GM12878 (cell line): ENCODE measurements at regions not wholly inside any gene's neighbourhood (a gene's known extent, or its start where the extent isn't known, plus 50 kb on each side); places are given as distances from the start of the nearest gene placed in this dataset.

Experiments used
- ATAC-seq: fragments of 200-7000 bp; cut with Tn5 transposase; 3 replicates; pipeline ENCODE4 v1.9.1; 2020; ENCODE audit warnings: mild to moderate bottlenecking, moderate library complexity
- BruUV-seq: library from RNA; stranded (reverse); fragments of 400-500 nt; replicated peaks from 2 replicates; lab custom pipeline; 2021; lab: Mats Ljungman, UMichigan
- CTCF ChIA-PET: fragments of 300-600 bp; sonication (Branson Sonifier 250); formaldehyde crosslinking; extraction: SDS; loops from one replicate; lab custom pipeline; 2021; ENCODE audit warnings: inconsistent platforms; lab: Yijun Ruan, JAX
- POLR2A ChIA-PET: fragments of 350-600 bp; formaldehyde crosslinking; extraction: SDS; loops from one replicate; lab custom pipeline; 2021; ENCODE audit warnings: inconsistent platforms; lab: Charles Lee
- RAD21 ChIA-PET: fragments of 300-600 bp; sonication (Branson Sonifier 250); formaldehyde crosslinking; loops from one replicate; lab custom pipeline; 2023; ENCODE audit warnings: antibody characterized with exemption; ENCODE audit not compliant: unreplicated experiment; lab: Charles Lee
- SMC1A ChIA-PET: fragments of 300-600 bp; sonication (Branson Sonifier 250); formaldehyde crosslinking; loops from one replicate; lab custom pipeline; 2023; ENCODE audit not compliant: unreplicated experiment, uncharacterized antibody; lab: Charles Lee
- DNase-seq: peaks from one replicate; pipeline ENCODE4 v3.0.0-alpha.2; 2011; ENCODE audit warnings: low read depth, low spot score
- FAIRE-seq: peaks from 3 replicates; lab custom pipeline; 2011; peaks lifted over from hg19 to GRCh38; lab: Jason Lieb, UNC
- H2AFZ ChIP-seq: 2 replicates; pipeline ENCODE4 v1.6.0; 2011; ENCODE audit warnings: low read depth, low read length, control low read depth; ENCODE audit not compliant: control insufficient read depth
- H3K27ac ChIP-seq: 2 replicates; pipeline ENCODE4 v1.5.1; 2011; ENCODE audit warnings: control low read depth; ENCODE audit not compliant: control insufficient read depth, insufficient read depth
- H3K27me3 ChIP-seq, 2 experiments: replicated peaks in 1 of 2; 2 replicates each; pipeline versions ENCODE4 v1.6.0 to v1.6.1; 2011; ENCODE audit warnings: low read length in 1 of 2; ENCODE audit not compliant: control insufficient read depth in 2 of 2, insufficient read depth in 2 of 2
- H3K36me3 ChIP-seq, 2 experiments: 2 replicates each; pipeline ENCODE4 v1.5.1; 2011; ENCODE audit warnings: low read length in 1 of 2; ENCODE audit not compliant: control insufficient read depth in 2 of 2, insufficient read depth in 2 of 2
- H3K4me1 ChIP-seq: 2 replicates; pipeline ENCODE4 v1.6.1; 2011; ENCODE audit warnings: mild to moderate bottlenecking, low read length, moderate library complexity, mixed read lengths; ENCODE audit not compliant: control insufficient read depth, insufficient read depth
- H3K4me2 ChIP-seq: 2 replicates; pipeline ENCODE4 v1.6.0; 2011; ENCODE audit warnings: control low read depth; ENCODE audit not compliant: control insufficient read depth, insufficient read depth
- H3K4me3 ChIP-seq: fragments of 200-600 bp; sonication (generic); 2 replicates; pipeline ENCODE4 v1.5.1; 2016
- H3K79me2 ChIP-seq: 2 replicates; pipeline ENCODE4 v1.6.0; 2011; ENCODE audit warnings: low read length; ENCODE audit not compliant: control insufficient read depth, insufficient read depth
- H3K9ac ChIP-seq: 2 replicates; pipeline ENCODE4 v1.8.0; 2011; ENCODE audit warnings: low read length, control low read depth, mixed read lengths; ENCODE audit not compliant: control insufficient read depth, insufficient read depth
- H3K9me3 ChIP-seq: replicated peaks from 3 replicates; pipeline ENCODE4 v1.5.1; 2011; ENCODE audit warnings: mild to moderate bottlenecking, low read length; ENCODE audit not compliant: control insufficient read depth, insufficient read depth
- H4K20me1 ChIP-seq: 2 replicates; pipeline ENCODE4 v1.6.0; 2011; ENCODE audit not compliant: control insufficient read depth, insufficient read depth
- CREB1 ChIP-seq: IDR thresholded peaks from 2 replicates; pipeline ENCODE4 v1.6.1; 2012; ENCODE audit warnings: low read depth, mild to moderate bottlenecking, inconsistent platforms
- FOS ChIP-seq: IDR thresholded peaks from 3 replicates; pipeline ENCODE4 v1.6.1; 2011; ENCODE audit warnings: borderline replicate concordance; ENCODE audit not compliant: insufficient read length; ENCODE audit errors: extremely low read depth
- HCFC1 ChIP-seq: fragments of 150-350 bp; IDR thresholded peaks from 2 replicates; pipeline ENCODE4 v1.6.1; 2014; ENCODE audit warnings: low read length
- HDAC6 ChIP-seq: fragments of 200-600 bp; sonication (generic); IDR thresholded peaks from one replicate; pipeline ENCODE4 v1.8.0; 2017; ENCODE audit warnings: antibody characterized with exemption; ENCODE audit not compliant: unreplicated experiment
- JUND ChIP-seq: IDR thresholded peaks from 2 replicates; pipeline ENCODE4 v1.6.1; 2012; ENCODE audit warnings: low read depth, mild to moderate bottlenecking, low read length, improper control_type of control experiment, moderate library complexity
- MEF2B ChIP-seq: fragments of 450-650 bp; IDR thresholded peaks from 2 replicates; pipeline ENCODE4 v1.6.1; 2018; ENCODE audit warnings: mild to moderate bottlenecking, moderate library complexity; ENCODE audit not compliant: partially characterized antibody, poor library complexity, severe bottlenecking
- MYC ChIP-seq: IDR thresholded peaks from 2 replicates; pipeline ENCODE4 v1.6.1; 2011; ENCODE audit warnings: mild to moderate bottlenecking, low read length, moderate library complexity, inconsistent platforms; ENCODE audit not compliant: insufficient read depth, insufficient replicate concordance, insufficient read length, severe bottlenecking
- NR2F1 ChIP-seq: fragments of 450-650 bp; conservative IDR thresholded peaks from 2 replicates; pipeline ENCODE4 v1.6.1; 2017; ENCODE audit warnings: mild to moderate bottlenecking
- POLR2AphosphoS2 ChIP-seq: IDR thresholded peaks from 2 replicates; pipeline ENCODE4 v1.6.1; 2011; ENCODE audit warnings: low read depth, mild to moderate bottlenecking, low read length, improper control_type of control experiment, moderate library complexity
- RUNX3 ChIP-seq: IDR thresholded peaks from 2 replicates; pipeline ENCODE4 v1.6.1; 2012; ENCODE audit warnings: low read length, inconsistent platforms
- STAT1 ChIP-seq: fragments of 450-650 bp; conservative IDR thresholded peaks from 2 replicates; pipeline ENCODE4 v1.6.1; 2014; ENCODE audit warnings: antibody characterized with exemption, mild to moderate bottlenecking
- SUPT20H ChIP-seq: IDR thresholded peaks from 2 replicates; pipeline ENCODE4 v1.6.1; 2011; ENCODE audit warnings: low read depth, mild to moderate bottlenecking, low read length, moderate library complexity, borderline replicate concordance; ENCODE audit not compliant: control insufficient read depth
- WGBS: methylation state at CpG from one replicate; pipeline ENCODE4 v1.1.6; 2016; ENCODE audit warnings: low lambda C conversion rate; ENCODE audit not compliant: insufficient replicate concordance, insufficient coverage; ENCODE audit errors: missing lambda C conversion rate; 5-methylcytosine and 5-hydroxymethylcytosine counted together
- in situ Hi-C: fragments of 300-500 bp; cut with MboI; formaldehyde crosslinking; loops from 9 replicates; pipeline ENCODE4 v1.14.3; 2018; ENCODE audit warnings: mixed read lengths
- intact Hi-C: fragments of 100-400 bp; cut with micrococcal nuclease; formaldehyde crosslinking; loops from one replicate; pipeline ENCODE4 v1.14.2; 2022; ENCODE audit not compliant: unreplicated experiment
- TF ChIP-seq, protein P1 (sequence below): IDR thresholded peaks from 2 replicates; pipeline ENCODE4 v1.6.1; 2012; ENCODE audit warnings: low read depth, low read length, improper control_type of control experiment
- TF ChIP-seq, protein P2 (sequence below): IDR thresholded peaks from 2 replicates; pipeline ENCODE4 v1.6.1; 2012; ENCODE audit warnings: mild to moderate bottlenecking, low read depth, low read length
- TF ChIP-seq, protein P3 (sequence below): fragments of 150-350 bp; IDR thresholded peaks from 2 replicates; pipeline ENCODE4 v1.6.1; 2014; ENCODE audit warnings: mild to moderate bottlenecking, low read depth, low read length
- TF ChIP-seq, protein P4 (sequence below): IDR thresholded peaks from 2 replicates; pipeline ENCODE4 v1.6.1; 2011; ENCODE audit warnings: borderline replicate concordance, low read depth, mild to moderate bottlenecking, moderate library complexity, low read length; ENCODE audit not compliant: insufficient read depth, poor library complexity, severe bottlenecking

DNA sequence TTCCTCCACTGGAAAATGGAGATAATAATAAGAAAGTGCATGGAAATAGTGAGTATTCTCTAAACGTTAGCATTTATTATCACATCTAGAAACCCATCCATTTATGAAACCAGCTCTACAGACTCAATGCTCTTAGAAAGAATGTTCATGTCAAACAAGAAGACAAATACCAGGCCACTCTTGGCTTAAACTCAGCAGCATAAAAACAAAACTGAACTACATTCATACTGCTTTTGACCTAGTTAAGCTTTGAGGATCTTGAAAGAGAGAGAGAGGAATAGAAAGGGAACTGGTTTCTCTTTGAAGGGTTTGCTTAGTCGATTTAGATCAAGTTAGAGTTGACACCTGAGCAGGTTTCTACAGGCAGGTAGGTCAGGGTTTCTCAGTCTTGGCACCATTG lies 332.9 kb upstream of the PRKCQ start:
- BruUV-seq = no TSS peak
- H3K4me3 ChIP-seq = no peak overlapping the region
- POLR2A ChIA-PET = interaction anchor here (0.6 kb wide), 1 partner anchor 15 kb away, joined by 3 read pairs; no protein-coding TSS in a partner anchor
- DNase-seq (no peak), FAIRE-seq (peak; percentile 73), ATAC-seq (peak; percentile 21; the same call in 1 of the 3 replicates)
- H2AFZ ChIP-seq = no peak overlapping the region
- intact Hi-C loops = no loop called here
- RAD21 ChIA-PET = no interaction called here
- H3K4me2 ChIP-seq = peak overlapping the region; percentile 17
- in situ Hi-C loops = loop anchor here (5.0 kb wide), 1 partner anchor 504 kb away; no protein-coding TSS in a partner anchor
- SMC1A ChIA-PET = interaction anchor here (0.7 kb wide), 1 partner anchor 233 kb away, joined by 3 read pairs; no protein-coding TSS in a partner anchor
- no peaks in the 10 kb centered on the region for H3K36me3 ChIP-seq
- peak overlapping the region; percentile 36; the same call in 1 of the 2 replicates for H3K27ac ChIP-seq
- CTCF ChIA-PET = no interaction called here
- no peaks in the 10 kb centered on the region; the same call in 1 of the 3 replicates for H3K9me3 ChIP-seq
- no peak for TF ChIP-seq NR2F1
- TF ChIP-seq, protein P1, sequence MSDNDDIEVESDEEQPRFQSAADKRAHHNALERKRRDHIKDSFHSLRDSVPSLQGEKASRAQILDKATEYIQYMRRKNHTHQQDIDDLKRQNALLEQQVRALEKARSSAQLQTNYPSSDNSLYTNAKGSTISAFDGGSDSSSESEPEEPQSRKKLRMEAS = no peak
- TF ChIP-seq POLR2AphosphoS2 = no peak
- TF ChIP-seq, protein P2, sequence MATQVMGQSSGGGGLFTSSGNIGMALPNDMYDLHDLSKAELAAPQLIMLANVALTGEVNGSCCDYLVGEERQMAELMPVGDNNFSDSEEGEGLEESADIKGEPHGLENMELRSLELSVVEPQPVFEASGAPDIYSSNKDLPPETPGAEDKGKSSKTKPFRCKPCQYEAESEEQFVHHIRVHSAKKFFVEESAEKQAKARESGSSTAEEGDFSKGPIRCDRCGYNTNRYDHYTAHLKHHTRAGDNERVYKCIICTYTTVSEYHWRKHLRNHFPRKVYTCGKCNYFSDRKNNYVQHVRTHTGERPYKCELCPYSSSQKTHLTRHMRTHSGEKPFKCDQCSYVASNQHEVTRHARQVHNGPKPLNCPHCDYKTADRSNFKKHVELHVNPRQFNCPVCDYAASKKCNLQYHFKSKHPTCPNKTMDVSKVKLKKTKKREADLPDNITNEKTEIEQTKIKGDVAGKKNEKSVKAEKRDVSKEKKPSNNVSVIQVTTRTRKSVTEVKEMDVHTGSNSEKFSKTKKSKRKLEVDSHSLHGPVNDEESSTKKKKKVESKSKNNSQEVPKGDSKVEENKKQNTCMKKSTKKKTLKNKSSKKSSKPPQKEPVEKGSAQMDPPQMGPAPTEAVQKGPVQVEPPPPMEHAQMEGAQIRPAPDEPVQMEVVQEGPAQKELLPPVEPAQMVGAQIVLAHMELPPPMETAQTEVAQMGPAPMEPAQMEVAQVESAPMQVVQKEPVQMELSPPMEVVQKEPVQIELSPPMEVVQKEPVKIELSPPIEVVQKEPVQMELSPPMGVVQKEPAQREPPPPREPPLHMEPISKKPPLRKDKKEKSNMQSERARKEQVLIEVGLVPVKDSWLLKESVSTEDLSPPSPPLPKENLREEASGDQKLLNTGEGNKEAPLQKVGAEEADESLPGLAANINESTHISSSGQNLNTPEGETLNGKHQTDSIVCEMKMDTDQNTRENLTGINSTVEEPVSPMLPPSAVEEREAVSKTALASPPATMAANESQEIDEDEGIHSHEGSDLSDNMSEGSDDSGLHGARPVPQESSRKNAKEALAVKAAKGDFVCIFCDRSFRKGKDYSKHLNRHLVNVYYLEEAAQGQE = no peak
- no peak for TF ChIP-seq CREB1
- TF ChIP-seq HCFC1 = no peak
- TF ChIP-seq, protein P3, sequence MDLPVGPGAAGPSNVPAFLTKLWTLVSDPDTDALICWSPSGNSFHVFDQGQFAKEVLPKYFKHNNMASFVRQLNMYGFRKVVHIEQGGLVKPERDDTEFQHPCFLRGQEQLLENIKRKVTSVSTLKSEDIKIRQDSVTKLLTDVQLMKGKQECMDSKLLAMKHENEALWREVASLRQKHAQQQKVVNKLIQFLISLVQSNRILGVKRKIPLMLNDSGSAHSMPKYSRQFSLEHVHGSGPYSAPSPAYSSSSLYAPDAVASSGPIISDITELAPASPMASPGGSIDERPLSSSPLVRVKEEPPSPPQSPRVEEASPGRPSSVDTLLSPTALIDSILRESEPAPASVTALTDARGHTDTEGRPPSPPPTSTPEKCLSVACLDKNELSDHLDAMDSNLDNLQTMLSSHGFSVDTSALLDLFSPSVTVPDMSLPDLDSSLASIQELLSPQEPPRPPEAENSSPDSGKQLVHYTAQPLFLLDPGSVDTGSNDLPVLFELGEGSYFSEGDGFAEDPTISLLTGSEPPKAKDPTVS = no peak
- no peak for TF ChIP-seq STAT1
- TF ChIP-seq FOS = no peak
- no peak for TF ChIP-seq MEF2B
- TF ChIP-seq RUNX3 = no peak
- TF ChIP-seq MYC = no peak
- TF ChIP-seq, protein P4, sequence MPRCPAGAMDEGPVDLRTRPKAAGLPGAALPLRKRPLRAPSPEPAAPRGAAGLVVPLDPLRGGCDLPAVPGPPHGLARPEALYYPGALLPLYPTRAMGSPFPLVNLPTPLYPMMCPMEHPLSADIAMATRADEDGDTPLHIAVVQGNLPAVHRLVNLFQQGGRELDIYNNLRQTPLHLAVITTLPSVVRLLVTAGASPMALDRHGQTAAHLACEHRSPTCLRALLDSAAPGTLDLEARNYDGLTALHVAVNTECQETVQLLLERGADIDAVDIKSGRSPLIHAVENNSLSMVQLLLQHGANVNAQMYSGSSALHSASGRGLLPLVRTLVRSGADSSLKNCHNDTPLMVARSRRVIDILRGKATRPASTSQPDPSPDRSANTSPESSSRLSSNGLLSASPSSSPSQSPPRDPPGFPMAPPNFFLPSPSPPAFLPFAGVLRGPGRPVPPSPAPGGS = no peak
- TF ChIP-seq HDAC6 = no peak
- no peak for TF ChIP-seq SUPT20H
- TF ChIP-seq JUND = no peak
- no peaks in the 10 kb centered on the region for H3K79me2 ChIP-seq
- WGBS = 3% methylated on average over 2 of the region's 2 CpGs
- peaks cover 0 to 4% of the 10 kb centered on the region in 2 experiments; a peak in 1 of 4 replicates for H3K27me3 ChIP-seq
- H3K4me1 ChIP-seq = peaks cover 17% of the 10 kb centered on the region
- no peak overlapping the region for H3K9ac ChIP-seq
- no peaks in the 10 kb centered on the region for H4K20me1 ChIP-seq
